ENCODE measurements at regions not wholly inside any gene's neighbourhood (a gene's known extent, or its start where the extent isn't known, plus 50 kb on each side); places are given as distances from the start of the nearest gene placed in this dataset.

DNA sequence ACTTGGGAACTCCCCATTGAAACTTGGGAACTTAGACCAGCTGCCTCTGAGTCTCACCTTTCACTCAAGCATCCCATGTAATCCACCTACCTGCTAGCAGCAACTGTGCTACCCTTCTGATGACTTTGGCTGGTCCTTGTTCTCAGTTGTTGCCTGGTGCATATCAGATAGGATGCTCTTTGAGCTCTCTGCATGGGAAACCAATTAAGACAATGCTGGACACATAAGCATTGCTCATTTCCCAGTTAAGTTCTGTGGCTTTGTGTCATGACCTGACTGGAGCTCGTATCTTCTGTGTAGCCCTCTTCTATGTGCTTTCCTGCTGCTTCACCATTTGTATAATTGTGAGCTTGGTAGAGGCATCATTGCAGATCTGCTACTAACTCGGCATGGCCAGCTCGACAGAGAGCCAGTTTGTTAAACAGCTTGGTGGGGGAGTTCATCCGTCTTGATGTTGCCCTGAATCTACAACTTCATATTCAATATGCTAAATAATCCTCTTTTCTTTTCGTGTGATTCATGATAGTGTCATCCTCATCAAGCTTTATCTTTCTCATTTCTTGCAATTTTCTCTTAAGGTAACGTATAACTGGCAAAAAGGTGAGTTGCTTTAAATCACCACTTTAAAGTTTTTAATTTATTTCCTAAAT lies 447.5 kb upstream of the SLC14A2 start:
- Histone ChIP-seq H3K4me3 (ENCODE audit: low read depth, low read length) (no peak overlapping the region), H3K9me3 (ENCODE audit: control insufficient read depth, insufficient read depth, low read depth, low read length) (no peaks in the 10 kb centered on the region), H3K27ac (ENCODE audit: extremely low read depth, low read depth, low read length) (no peak overlapping the region), H3K36me3 (ENCODE audit: control insufficient read depth in 2 of 2, insufficient read depth in 1 of 2, low read length in 2 of 2) (no peaks in the 10 kb centered on the region), H3K4me1 (ENCODE audit: control insufficient read depth, insufficient read depth, low read length) (peaks cover 13% of the 10 kb centered on the region)
- CTCF ChIA-PET, result interaction anchor here (0.6 to 2.0 kb wide), 3 partner anchors 40 to 61 kb away, joined by 3 to 6 read pairs (median 4); no protein-coding TSS in a partner anchor
- POLR2A ChIA-PET, result no interaction called here
- TF ChIP-seq, protein P1, sequence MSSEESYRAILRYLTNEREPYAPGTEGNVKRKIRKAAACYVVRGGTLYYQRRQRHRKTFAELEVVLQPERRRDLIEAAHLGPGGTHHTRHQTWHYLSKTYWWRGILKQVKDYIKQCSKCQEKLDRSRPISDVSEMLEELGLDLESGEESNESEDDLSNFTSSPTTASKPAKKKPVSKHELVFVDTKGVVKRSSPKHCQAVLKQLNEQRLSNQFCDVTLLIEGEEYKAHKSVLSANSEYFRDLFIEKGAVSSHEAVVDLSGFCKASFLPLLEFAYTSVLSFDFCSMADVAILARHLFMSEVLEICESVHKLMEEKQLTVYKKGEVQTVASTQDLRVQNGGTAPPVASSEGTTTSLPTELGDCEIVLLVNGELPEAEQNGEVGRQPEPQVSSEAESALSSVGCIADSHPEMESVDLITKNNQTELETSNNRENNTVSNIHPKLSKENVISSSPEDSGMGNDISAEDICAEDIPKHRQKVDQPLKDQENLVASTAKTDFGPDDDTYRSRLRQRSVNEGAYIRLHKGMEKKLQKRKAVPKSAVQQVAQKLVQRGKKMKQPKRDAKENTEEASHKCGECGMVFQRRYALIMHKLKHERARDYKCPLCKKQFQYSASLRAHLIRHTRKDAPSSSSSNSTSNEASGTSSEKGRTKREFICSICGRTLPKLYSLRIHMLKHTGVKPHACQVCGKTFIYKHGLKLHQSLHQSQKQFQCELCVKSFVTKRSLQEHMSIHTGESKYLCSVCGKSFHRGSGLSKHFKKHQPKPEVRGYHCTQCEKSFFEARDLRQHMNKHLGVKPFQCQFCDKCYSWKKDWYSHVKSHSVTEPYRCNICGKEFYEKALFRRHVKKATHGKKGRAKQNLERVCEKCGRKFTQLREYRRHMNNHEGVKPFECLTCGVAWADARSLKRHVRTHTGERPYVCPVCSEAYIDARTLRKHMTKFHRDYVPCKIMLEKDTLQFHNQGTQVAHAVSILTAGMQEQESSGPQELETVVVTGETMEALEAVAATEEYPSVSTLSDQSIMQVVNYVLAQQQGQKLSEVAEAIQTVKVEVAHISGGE (tag by site-specific recombination; conservative IDR thresholded peaks at IDR 0.05; ENCODE audit: low read depth), result no peak
- TF ChIP-seq, protein P2, sequence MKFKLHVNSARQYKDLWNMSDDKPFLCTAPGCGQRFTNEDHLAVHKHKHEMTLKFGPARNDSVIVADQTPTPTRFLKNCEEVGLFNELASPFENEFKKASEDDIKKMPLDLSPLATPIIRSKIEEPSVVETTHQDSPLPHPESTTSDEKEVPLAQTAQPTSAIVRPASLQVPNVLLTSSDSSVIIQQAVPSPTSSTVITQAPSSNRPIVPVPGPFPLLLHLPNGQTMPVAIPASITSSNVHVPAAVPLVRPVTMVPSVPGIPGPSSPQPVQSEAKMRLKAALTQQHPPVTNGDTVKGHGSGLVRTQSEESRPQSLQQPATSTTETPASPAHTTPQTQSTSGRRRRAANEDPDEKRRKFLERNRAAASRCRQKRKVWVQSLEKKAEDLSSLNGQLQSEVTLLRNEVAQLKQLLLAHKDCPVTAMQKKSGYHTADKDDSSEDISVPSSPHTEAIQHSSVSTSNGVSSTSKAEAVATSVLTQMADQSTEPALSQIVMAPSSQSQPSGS (tag by site-specific recombination; IDR thresholded peaks at IDR 0.05; ENCODE audit: low read depth), result no peak

DNA sequence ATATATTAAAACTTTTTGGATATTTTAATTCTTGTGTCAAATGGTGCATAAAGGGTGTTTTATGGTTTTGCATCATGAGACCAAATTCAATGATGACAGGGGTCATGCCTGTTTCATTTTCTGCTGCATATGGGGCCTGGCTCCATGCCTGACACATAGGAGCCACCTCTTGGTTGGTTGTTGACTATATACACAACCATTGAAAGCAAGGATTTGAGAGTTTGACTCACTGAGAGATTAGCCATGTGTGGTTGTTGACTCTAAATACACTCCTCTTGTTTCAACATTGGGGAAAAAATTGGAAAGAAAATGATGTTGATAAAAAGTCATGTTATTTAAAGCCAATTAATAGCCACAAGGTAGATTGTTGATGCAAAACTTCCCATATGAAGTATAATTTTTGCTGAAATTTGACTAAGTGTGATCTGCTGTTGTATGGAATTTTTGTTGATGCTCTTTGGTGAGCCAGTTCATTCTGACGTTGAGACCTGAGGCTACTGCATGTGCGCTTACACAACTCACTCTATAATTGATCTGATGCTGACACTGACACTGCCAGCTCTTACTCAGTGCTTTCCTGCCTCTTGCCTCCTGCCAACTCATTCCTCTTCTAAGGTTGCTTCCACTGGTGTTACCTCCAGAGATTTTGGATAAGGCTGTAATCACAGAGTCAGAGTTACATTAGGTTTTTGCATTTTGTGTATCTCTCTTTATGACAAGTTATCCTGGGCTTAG lies 446.2 kb upstream of the SLC14A2 start:
- Histone ChIP-seq H3K4me3 (ENCODE audit: low read depth, low read length) (no peak overlapping the region), H3K4me1 (ENCODE audit: control insufficient read depth, insufficient read depth, low read length) (peaks cover 13% of the 10 kb centered on the region), H3K36me3 (ENCODE audit: control insufficient read depth in 2 of 2, insufficient read depth in 1 of 2, low read length in 2 of 2) (no peaks in the 10 kb centered on the region), H3K27ac (ENCODE audit: extremely low read depth, low read depth, low read length) (0 out of 2 replicates have a peak overlapping the region, but pooled peaks have one; percentile 14), H3K9me3 (ENCODE audit: control insufficient read depth, insufficient read depth, low read depth, low read length) (no peaks in the 10 kb centered on the region)
- POLR2A ChIA-PET, result no interaction called here
- TF ChIP-seq ZNF426 (tag by site-specific recombination; IDR thresholded peaks at IDR 0.05) (no peak), OSR2 (tag by site-specific recombination; IDR thresholded peaks at IDR 0.05) (no peak), ZNF837 (tag by site-specific recombination; IDR thresholded peaks at IDR 0.05) (no peak)
- CTCF ChIA-PET, result interaction anchor here (1.1 kb wide), 1 partner anchor 44 kb away, joined by 4 read pairs; no protein-coding TSS in a partner anchor

DNA sequence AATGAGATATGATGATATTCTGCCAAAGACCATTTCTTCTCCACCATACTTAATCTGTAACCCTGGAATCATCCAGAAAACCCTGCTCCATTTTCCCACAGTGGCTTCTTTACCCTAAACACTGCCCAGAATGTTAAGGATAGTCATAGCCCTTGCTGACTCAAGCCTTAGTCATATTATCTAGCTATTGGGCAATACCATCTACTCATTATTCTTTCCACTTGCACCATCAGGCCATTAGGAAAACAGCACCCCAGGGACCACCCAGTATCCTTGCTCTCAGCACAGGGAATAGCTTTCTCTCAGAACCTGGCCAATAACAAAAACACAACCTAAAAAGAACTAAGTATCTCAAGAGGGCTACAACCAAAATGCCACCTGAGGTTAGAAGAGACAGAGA lies 445.7 kb upstream of the SLC14A2 start:
- ChIA-PET CTCF (interaction anchor here (0.8 to 1.1 kb wide), 2 partner anchors 9 to 44 kb away, joined by 3 to 4 read pairs; no protein-coding TSS in a partner anchor), POLR2A (no interaction called here)
- H3K4me1 ChIP-seq (ENCODE audit: control insufficient read depth, insufficient read depth, low read length), result peaks cover 13% of the 10 kb centered on the region
- H3K4me3 ChIP-seq (ENCODE audit: low read depth, low read length), result no peak overlapping the region
- no peaks in the 10 kb centered on the region for H3K36me3 ChIP-seq (ENCODE audit: control insufficient read depth in 2 of 2, insufficient read depth in 1 of 2, low read length in 2 of 2)
- no peaks in the 10 kb centered on the region for H3K9me3 ChIP-seq (ENCODE audit: control insufficient read depth, insufficient read depth, low read depth, low read length)
- H3K27ac ChIP-seq (ENCODE audit: extremely low read depth, low read depth, low read length), result 0 out of 2 replicates have a peak overlapping the region, but pooled peaks have one; percentile 14
- TF ChIP-seq ZNF214 (tag by site-specific recombination; IDR thresholded peaks at IDR 0.05; ENCODE audit: borderline replicate concordance), result no peak
- no peak for TF ChIP-seq ZNF274 (IDR thresholded peaks at IDR 0.05; ENCODE audit: low read length)
- TF ChIP-seq ZNF274 (tag by site-specific recombination; IDR thresholded peaks at IDR 0.05; ENCODE audit: borderline replicate concordance), result no peak
- no peak for TF ChIP-seq SALL2 (tag by site-specific recombination; IDR thresholded peaks at IDR 0.05; ENCODE audit: borderline replicate concordance)
- no peak for TF ChIP-seq ZBTB20 (tag by site-specific recombination; IDR thresholded peaks at IDR 0.05)
- TF ChIP-seq ZNF837 (tag by site-specific recombination; IDR thresholded peaks at IDR 0.05), result no peak
- TF ChIP-seq, protein P2 (tag by site-specific recombination; IDR thresholded peaks at IDR 0.05; ENCODE audit: low read depth), result no peak
- no peak for TF ChIP-seq ZNF23 (tag by site-specific recombination; IDR thresholded peaks at IDR 0.05; ENCODE audit: borderline replicate concordance)
- TF ChIP-seq ZNF623 (tag by site-specific recombination; IDR thresholded peaks at IDR 0.05), result no peak
- no peak for TF ChIP-seq ZNF16 (tag by site-specific recombination; IDR thresholded peaks at IDR 0.05; ENCODE audit: low read depth)
- no peak for TF ChIP-seq ZNF830 (tag by site-specific recombination; IDR thresholded peaks at IDR 0.05; ENCODE audit: low read depth)
- no peak for TF ChIP-seq ZNF184 (tag by site-specific recombination; IDR thresholded peaks at IDR 0.05)
- no peak for TF ChIP-seq ZNF560 (tag by site-specific recombination; IDR thresholded peaks at IDR 0.05; ENCODE audit: borderline replicate concordance)
- no peak for TF ChIP-seq ZNF302 (tag by site-specific recombination; IDR thresholded peaks at IDR 0.05; ENCODE audit: low read depth)
- no peak for TF ChIP-seq REPIN1 (tag by site-specific recombination; IDR thresholded peaks at IDR 0.05; ENCODE audit: low read depth)

Data from HEK293 (cell line).